HepG2 (cell line): ENCODE measurements at regions not wholly inside any gene's neighbourhood (a gene's known extent, or its start where the extent isn't known, plus 50 kb on each side); places are given as distances from the start of the nearest gene placed in this dataset.

Experiments
- ATAC-seq: fragments of 200-7000 bp; cut with Tn5 transposase; 3 replicates; pipeline ENCODE4 v1.9.1; 2020; ENCODE audit warnings: mild to moderate bottlenecking, moderate library complexity
- BruUV-seq: library from RNA; stranded (reverse); fragments of 400-500 nt; replicated peaks from 2 replicates; lab custom pipeline; 2021; lab: Mats Ljungman, UMichigan
- CTCF ChIA-PET: fragments of 300-600 bp; formaldehyde crosslinking; extraction: SDS; loops from one replicate; lab custom pipeline; 2021; ENCODE audit warnings: low total read pairs, inconsistent platforms, low intra/inter-chr PET ratio; lab: Yijun Ruan, JAX
- POLR2A ChIA-PET: fragments of 350-600 bp; sonication (Branson Sonifier 250); formaldehyde crosslinking; loops from one replicate; lab custom pipeline; 2020; ENCODE audit warnings: antibody characterized with exemption, inconsistent platforms; lab: Yijun Ruan, JAX
- DNase-seq: peaks from one replicate; pipeline ENCODE4 v3.0.0-alpha.2; 2015; ENCODE audit warnings: low spot score
- FAIRE-seq: peaks from 3 replicates; lab custom pipeline; 2011; peaks lifted over from hg19 to GRCh38; lab: Jason Lieb, UNC
- H2AFZ ChIP-seq: one replicate; pipeline ENCODE4 v1.6.1; 2011; ENCODE audit warnings: low read length, inconsistent platforms
- H3K27ac ChIP-seq: fragments of 300-600 bp; 3 replicates; pipeline ENCODE4 v1.8.0; 2011; ENCODE audit warnings: mixed run types, mild to moderate bottlenecking, mixed read lengths, low read length, inconsistent platforms; ENCODE audit not compliant: insufficient read depth; ENCODE audit errors: extremely low read length
- H3K27me3 ChIP-seq, 2 experiments: fragments of 200-600 bp in 1 of 2; 2 replicates in 1 of 2; 3 replicates in 1 of 2; pipeline versions ENCODE4 v1.6.0 to v1.8.0; 2011; ENCODE audit warnings: low read length in 2 of 2, mild to moderate bottlenecking in 2 of 2, moderate library complexity in 2 of 2, inconsistent platforms in 1 of 2; ENCODE audit not compliant: insufficient read depth in 2 of 2, control insufficient read depth in 1 of 2
- H3K36me3 ChIP-seq, 2 experiments: fragments of 200-600 bp in 1 of 2; replicated peaks in 1 of 2; 2 replicates in 1 of 2; 3 replicates in 1 of 2; pipeline versions ENCODE4 v1.5.1 to v1.8.0; 2011; ENCODE audit warnings: low read length in 2 of 2, inconsistent platforms in 1 of 2; ENCODE audit not compliant: insufficient read depth in 2 of 2, control insufficient read depth in 1 of 2
- H3K4me1 ChIP-seq: 2 replicates; pipeline ENCODE4 v1.5.1; 2012; ENCODE audit warnings: low read length, inconsistent platforms; ENCODE audit not compliant: insufficient read depth
- H3K4me2 ChIP-seq: 2 replicates; pipeline ENCODE4 v1.6.0; 2011; ENCODE audit warnings: low read depth, low read length, inconsistent platforms
- H3K4me3 ChIP-seq, 3 experiments: fragments of 200-600 bp in 1 of 3; sonication (generic), shearing (Covaris generic) in 1 of 3; replicated peaks in 1 of 3; 2 replicates each; pipeline ENCODE4 v1.5.1; 2011 to 2016; ENCODE audit warnings: low read length in 3 of 3, inconsistent platforms in 2 of 3, low read depth in 2 of 3, mild to moderate bottlenecking in 2 of 3, control low read depth in 1 of 3, mixed read lengths in 1 of 3; ENCODE audit not compliant: insufficient read depth in 1 of 3
- H3K79me2 ChIP-seq: one replicate; pipeline ENCODE4 v1.6.1; 2011; ENCODE audit warnings: low read length, inconsistent platforms; ENCODE audit not compliant: insufficient read depth
- H3K9ac ChIP-seq: 2 replicates; pipeline ENCODE4 v1.6.0; 2011; ENCODE audit warnings: mild to moderate bottlenecking, low read depth, low read length, inconsistent platforms; ENCODE audit not compliant: insufficient read depth
- H3K9me3 ChIP-seq: 2 replicates; pipeline ENCODE4 v1.5.1; 2012; ENCODE audit warnings: mild to moderate bottlenecking, low read length
- H4K20me1 ChIP-seq: 2 replicates; pipeline ENCODE4 v1.6.0; 2011; ENCODE audit warnings: inconsistent platforms, mild to moderate bottlenecking, low read length, moderate library complexity; ENCODE audit not compliant: insufficient read depth
- HIVEP1 ChIP-seq: sonication (generic); formaldehyde crosslinking; IDR thresholded peaks from 2 replicates; pipeline ENCODE4 v1.4.0; 2020; ENCODE audit warnings: mild to moderate bottlenecking, missing genetic modification reagents
- HMGXB3 ChIP-seq: sonication (generic); formaldehyde crosslinking; IDR thresholded peaks from 2 replicates; pipeline ENCODE4 v1.4.0; 2020; ENCODE audit warnings: missing genetic modification reagents, borderline replicate concordance
- MZF1 ChIP-seq: sonication (generic); formaldehyde crosslinking; IDR thresholded peaks from 2 replicates; pipeline ENCODE4 v1.8.1; 2023; ENCODE audit warnings: mild to moderate bottlenecking, missing genetic modification reagents, borderline replicate concordance
- NR2F6 ChIP-seq, 2 experiments: IDR thresholded peaks; 2 replicates each; pipeline ENCODE4 v1.6.1; 2016; ENCODE audit warnings: antibody characterized with exemption in 1 of 2, mild to moderate bottlenecking in 1 of 2
- RBM39 ChIP-seq: fragments of 200-400 bp; formaldehyde crosslinking; IDR thresholded peaks from one replicate; pipeline ENCODE4 v1.6.1; 2018; ENCODE audit warnings: antibody characterized with exemption, mild to moderate bottlenecking, low read depth, low read length; ENCODE audit not compliant: poor library complexity, severe bottlenecking
- RFX1 ChIP-seq: fragments of 450-650 bp; IDR thresholded peaks from 2 replicates; pipeline ENCODE4 v1.6.1; 2017
- SP1 ChIP-seq, 2 experiments: fragments of 450-650 bp in 1 of 2; sonication (generic) in 1 of 2; formaldehyde crosslinking in 1 of 2; IDR thresholded peaks; 2 replicates each; pipeline versions ENCODE4 v1.4.0 to v1.6.1; 2016 to 2020; ENCODE audit warnings: missing genetic modification reagents in 1 of 2
- ZFP90 ChIP-seq: sonication (generic); formaldehyde crosslinking; IDR thresholded peaks from 2 replicates; pipeline ENCODE4 v1.8.0; 2022; ENCODE audit warnings: missing genetic modification reagents, mild to moderate bottlenecking, inconsistent platforms, borderline replicate concordance
- ZNF264 ChIP-seq: sonication (generic); formaldehyde crosslinking; IDR thresholded peaks from 2 replicates; pipeline ENCODE4 v1.4.0; 2020; ENCODE audit warnings: missing genetic modification reagents
- ZNF496 ChIP-seq: sonication (generic); formaldehyde crosslinking; IDR thresholded peaks from 2 replicates; pipeline ENCODE4 v1.8.1; 2023; ENCODE audit warnings: mild to moderate bottlenecking, moderate library complexity, missing genetic modification reagents; ENCODE audit not compliant: insufficient replicate concordance
- ZNF777 ChIP-seq: sonication (generic); formaldehyde crosslinking; IDR thresholded peaks from 2 replicates; pipeline ENCODE4 v1.4.0; 2020; ENCODE audit warnings: missing genetic modification reagents
- ZNF883 ChIP-seq: sonication (generic); formaldehyde crosslinking; IDR thresholded peaks from 2 replicates; pipeline ENCODE4 v1.5.1; 2020; ENCODE audit warnings: mild to moderate bottlenecking, missing genetic modification reagents; ENCODE audit errors: not compliant biosample characterization
- ZSCAN21 ChIP-seq: sonication (generic); formaldehyde crosslinking; IDR thresholded peaks from 2 replicates; pipeline ENCODE4 v1.8.0; 2022; ENCODE audit warnings: mild to moderate bottlenecking, missing genetic modification reagents, moderate library complexity, borderline replicate concordance
- in situ Hi-C: cut with HindIII; loops from 2 replicates; pipeline ENCODE4 v1.10.0; 2017; ENCODE audit warnings: low pct_unique_long_range_greater_than_20kb; ENCODE audit not compliant: extremely low pct_ligation_motif_present
- intact Hi-C: fragments of 100-400 bp; cut with micrococcal nuclease; formaldehyde crosslinking; loops from one replicate; pipeline ENCODE4 v1.10.0; 2022; ENCODE audit not compliant: unreplicated experiment

DNA sequence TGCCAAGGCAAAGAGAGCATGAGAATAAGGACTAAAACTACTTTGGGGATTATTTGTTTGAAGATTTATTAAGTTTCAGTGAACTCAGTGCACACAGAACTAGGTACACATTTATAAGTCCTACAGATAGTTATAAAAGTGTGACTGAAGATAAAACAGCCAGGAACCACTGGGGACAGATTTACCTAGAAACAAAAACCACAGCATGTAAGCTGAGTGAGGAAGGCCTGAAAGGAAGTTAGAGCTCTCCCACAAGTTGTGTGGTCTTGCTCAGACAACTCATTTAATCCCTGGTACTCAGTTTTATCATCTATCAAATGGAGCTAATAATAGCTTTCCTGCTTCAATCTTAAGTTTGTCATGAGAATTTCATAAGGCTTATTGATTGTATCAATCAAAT is 311.2 kb upstream of the FAT3 start:
- ATAC-seq, result no peak
- Histone ChIP-seq H3K4me1 (no peaks in the 10 kb centered on the region), H3K27ac (no peak overlapping the region), H3K79me2 (no peaks in the 10 kb centered on the region), H3K36me3 (no peaks in the 10 kb centered on the region), H3K9ac (no peak overlapping the region), H3K27me3 (no peaks in the 10 kb centered on the region), H3K9me3 (peaks cover 26% of the 10 kb centered on the region), H3K4me2 (no peak overlapping the region), H3K4me3 (no peak overlapping the region), H4K20me1 (no peaks in the 10 kb centered on the region), H2AFZ (no peak overlapping the region)
- in situ Hi-C loops (no loop called here), intact Hi-C loops (no loop called here)
- DNase-seq, result no peak
- no peak for TF ChIP-seq ZSCAN21 (CRISPR knock-in tag)
- no peak for TF ChIP-seq ZNF883 (CRISPR knock-in tag)
- no peak for TF ChIP-seq ZNF777
- TF ChIP-seq ZFP90, result no peak
- no peak for TF ChIP-seq NR2F6 (IDR thresholded peaks at IDR 0.05)
- TF ChIP-seq NR2F6 (CRISPR knock-in tag; IDR thresholded peaks at IDR 0.05), result no peak
- TF ChIP-seq RBM39, result no peak
- no peak for TF ChIP-seq RFX1
- TF ChIP-seq ZNF264, result no peak
- no peak for TF ChIP-seq SP1 (IDR thresholded peaks at IDR 0.05)
- no peak for TF ChIP-seq SP1 (CRISPR knock-in tag; IDR thresholded peaks at IDR 0.05)
- TF ChIP-seq ZNF496 (CRISPR knock-in tag), result no peak
- no peak for TF ChIP-seq MZF1 (CRISPR knock-in tag)
- TF ChIP-seq HMGXB3 (CRISPR knock-in tag), result no peak
- no peak for TF ChIP-seq HIVEP1
- FAIRE-seq, result no peak
- POLR2A ChIA-PET, result no interaction called here
- CTCF ChIA-PET, result no interaction called here
- no TSS peak for BruUV-seq
